Activated CD8-positive, alpha-beta memory T cell treated with anti-CD3 and anti-CD28 coated beads for 1 hour (primary cell): ENCODE measurements at regions not wholly inside any gene's neighbourhood (a gene's known extent, or its start where the extent isn't known, plus 50 kb on each side); places are given as distances from the start of the nearest gene placed in this dataset.

Experiments
- DNase-seq, 2 donors: peaks; one replicate each; pipeline ENCODE4 v3.0.0-alpha.2; 2020; ENCODE audit warnings: low read depth in 1 of 2; ENCODE audit errors: extremely low read depth in 1 of 2

- DNase-seq: no peak
Observed at GRCh38 chr16:73717266-73717974, 579.2 kb upstream of the PSMD7 start.

DNA sequence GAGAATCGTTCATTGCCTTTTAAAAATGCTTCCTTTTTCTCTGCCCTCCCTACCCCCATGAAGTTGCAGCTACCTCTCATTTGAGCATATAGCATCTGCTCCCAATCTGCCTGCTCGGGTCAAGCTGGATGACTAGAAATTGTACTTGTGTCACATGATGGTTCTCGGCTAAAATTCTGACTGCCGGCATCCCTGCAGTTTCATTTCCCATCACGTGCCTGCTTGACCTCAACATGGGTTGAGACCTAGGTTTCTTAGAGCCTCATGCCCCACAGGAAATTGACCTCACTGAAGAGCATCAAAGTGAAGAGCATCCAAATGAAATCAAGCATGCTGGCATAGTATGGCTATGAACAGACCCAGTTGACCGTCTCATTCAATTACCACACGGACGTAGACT, 581.6 kb upstream of the PSMD7 start:
- DNase-seq: no peak

GRCh38 chr16:73713778-73714495, 582.7 kb upstream of the PSMD7 start:
- no peak for DNase-seq

GRCh38 chr16:73713251-73713650, 583.4 kb upstream of the PSMD7 start:
- no peak for DNase-seq

GRCh38 chr16:73711406-73712080, 585.1 kb upstream of the PSMD7 start:
- no peak for DNase-seq

GRCh38 chr16:73710526-73710925, 586.1 kb upstream of the PSMD7 start:
- no peak for DNase-seq

- DNase-seq: no peak
Observed at GRCh38 chr16:73707863-73708262, 588.8 kb upstream of the PSMD7 start.

- DNase-seq: no peak
Observed at GRCh38 chr16:73703891-73704290, 592.7 kb upstream of the PSMD7 start.

DNA sequence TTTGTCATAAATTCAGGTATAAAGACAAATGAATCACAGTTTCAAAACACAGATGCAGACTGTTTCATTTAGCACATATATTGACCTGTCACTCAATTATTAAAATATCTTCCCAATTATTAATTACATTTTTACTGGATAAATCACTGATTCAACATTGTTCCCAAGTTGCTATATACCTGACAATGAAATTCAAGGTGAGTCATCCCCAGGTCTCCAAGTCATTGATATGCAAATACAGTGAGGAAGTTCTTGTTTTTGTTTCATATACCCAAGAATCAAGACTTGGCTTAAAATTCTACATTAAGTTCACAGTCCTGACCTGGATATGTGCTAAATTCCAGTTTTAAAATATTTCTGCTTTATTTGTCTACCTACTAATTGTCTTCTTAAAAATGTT, 599.3 kb upstream of the PSMD7 start:
- no peak for DNase-seq

- no peak for DNase-seq
Observed at GRCh38 chr16:73692861-73693260, 603.8 kb upstream of the PSMD7 start.

GRCh38 chr16:73683804-73684203, 612.8 kb upstream of the PSMD7 start:
- DNase-seq: no peak

GRCh38 chr16:73672135-73672534, 624.2 kb upstream of the ZFHX3 start:
- DNase-seq: no peak

GRCh38 chr16:73670836-73671820, 623.2 kb upstream of the ZFHX3 start:
- DNase-seq: no peak

DNA sequence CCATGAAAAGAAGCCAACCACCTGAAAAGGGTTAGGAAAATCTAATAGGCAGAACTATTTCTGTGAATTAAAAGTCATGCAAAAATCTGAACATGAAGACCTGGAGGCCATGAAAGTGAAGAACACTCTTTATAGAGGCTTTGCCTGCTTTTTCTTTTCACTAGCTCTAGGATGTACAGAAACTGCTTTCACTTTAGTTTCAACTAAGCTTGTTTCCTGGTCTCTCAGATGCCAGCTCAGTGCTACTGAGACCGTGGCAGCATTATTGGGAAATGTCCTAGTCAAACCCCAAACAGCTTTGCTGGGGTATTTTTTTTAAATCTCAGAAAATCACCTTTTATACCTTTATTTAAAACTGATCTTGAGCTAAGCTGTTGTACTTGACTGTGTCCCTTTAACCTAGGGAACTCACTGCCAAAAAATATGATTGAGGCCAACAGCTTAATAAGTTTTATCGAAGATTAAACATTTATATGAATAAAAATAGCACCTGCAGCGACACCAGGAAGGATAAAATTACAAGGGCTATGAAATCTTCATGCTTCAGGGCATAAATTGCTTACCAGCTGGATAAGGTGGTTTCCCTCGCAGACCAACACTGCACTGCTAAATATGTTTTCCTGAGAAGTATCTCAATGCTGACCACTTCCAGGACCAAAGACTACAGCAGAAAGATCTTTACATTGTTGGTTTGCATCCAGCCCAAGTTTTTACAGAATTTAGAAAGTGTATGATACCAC, 621.8 kb upstream of the ZFHX3 start:
- DNase-seq: no peak

DNA sequence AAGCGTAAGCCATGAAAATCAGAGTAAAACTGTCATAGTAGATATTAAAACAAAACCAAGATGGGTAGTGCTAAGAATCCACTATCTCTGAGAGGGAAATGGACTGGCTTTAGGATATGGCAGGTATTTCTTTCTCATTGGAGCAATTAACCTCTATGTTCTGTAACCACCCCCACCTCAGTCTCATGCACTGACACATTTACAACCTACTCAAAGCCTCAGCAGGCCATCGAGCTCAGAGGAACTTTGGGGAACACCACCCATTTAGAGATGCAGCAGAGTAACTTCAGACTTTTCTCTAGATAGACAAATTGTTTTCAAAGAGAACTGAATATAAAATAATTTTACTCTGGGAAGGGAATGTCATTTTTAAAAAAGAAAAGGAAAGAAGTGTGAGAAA, 615.8 kb upstream of the ZFHX3 start:
- DNase-seq: no peak

DNA sequence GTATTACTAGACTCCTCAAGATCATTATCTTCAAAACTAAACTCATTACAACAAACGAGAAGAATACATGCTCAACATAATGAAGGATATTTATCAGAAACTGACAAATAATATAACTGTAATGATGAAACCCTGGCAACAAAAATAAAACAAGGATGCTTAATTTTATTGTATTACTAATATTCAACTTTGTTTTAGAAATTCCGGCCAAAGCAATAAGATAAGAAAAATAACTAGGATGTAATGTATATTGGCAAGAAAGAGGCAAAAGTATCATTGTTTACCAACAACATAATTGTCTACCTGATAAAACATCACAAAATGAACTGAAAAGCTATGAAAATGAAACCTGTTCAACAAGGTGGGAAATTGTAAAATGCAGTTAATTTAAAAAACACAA, 588.3 kb upstream of the ZFHX3 start:
- DNase-seq: no peak

DNA sequence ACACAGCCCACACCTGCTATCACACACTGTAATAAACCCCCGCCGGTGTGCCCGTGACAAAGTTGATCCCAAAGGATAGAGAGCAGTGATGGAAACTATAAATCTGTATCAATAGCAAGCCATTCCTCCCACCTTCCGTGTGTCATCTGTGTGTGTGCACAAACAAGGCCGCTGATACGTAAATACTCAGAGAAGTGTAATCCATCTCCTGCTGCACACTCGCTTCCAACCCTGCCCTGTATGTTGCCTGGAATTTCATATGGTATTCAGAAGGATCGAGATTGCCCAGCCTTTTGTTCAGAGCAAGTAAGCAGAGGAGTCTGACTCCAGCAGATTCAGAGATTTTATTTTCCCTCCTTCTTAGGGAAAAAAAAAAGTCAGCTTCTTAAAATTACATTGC, 581.1 kb upstream of the ZFHX3 start:
- DNase-seq: no peak

DNA sequence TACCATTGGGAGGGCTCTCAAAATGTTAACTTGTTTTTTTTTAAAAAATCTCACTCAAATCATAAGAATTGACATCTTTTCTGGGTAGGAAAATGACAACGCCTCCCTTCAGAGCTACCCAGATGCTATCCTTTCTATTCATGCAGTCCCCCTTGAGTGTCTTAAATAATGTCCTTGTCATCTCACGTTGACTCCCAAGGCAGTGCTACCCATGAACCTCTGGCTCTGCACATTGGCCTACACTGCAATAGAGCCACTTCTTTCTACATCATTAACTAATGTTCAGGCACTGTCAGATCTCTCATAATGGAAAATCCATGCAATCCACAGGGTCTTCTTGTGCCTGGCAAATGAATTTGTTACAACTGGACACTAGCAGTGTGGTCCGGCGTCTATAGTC, 569.8 kb upstream of the ZFHX3 start:
- DNase-seq: no peak

DNA sequence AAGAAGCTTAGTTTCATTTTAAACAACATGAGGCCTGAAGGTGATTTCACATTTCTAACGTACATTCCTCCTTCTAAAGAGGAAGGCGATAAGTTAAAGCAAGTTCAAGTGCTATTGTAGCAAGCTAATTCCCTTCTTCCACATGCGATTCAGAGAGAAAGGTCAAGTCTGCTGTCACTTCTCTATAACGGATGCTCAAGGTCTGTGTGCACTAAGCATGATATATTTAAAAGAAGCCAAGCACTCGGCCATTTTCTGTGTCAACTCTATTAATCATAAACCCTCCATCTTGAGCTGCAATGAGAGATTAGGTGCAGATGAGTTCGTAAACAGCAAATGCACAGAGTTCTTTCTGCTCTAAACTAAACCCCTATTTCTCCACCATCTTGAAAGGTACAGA, 568.8 kb upstream of the ZFHX3 start:
- no peak for DNase-seq

GRCh38 chr16:73616166-73616753, 568.3 kb upstream of the ZFHX3 start:
- no peak for DNase-seq
